GM10266 (cell line): ENCODE measurements at regions not wholly inside any gene's neighbourhood (a gene's known extent, or its start where the extent isn't known, plus 50 kb on each side); places are given as distances from the start of the nearest gene placed in this dataset.

Source experiments
- DNase-seq: peaks from one replicate; pipeline ENCODE4 v3.0.0; 2012; ENCODE audit errors: extremely low spot score
- TF ChIP-seq, protein P1 (sequence below): IDR thresholded peaks from 2 replicates; pipeline ENCODE4 v1.5.1; 2012; ENCODE audit warnings: mild to moderate bottlenecking, low read depth; ENCODE audit not compliant: control insufficient read depth, insufficient read depth; ENCODE audit errors: missing control alignments

- TF ChIP-seq, protein P1, sequence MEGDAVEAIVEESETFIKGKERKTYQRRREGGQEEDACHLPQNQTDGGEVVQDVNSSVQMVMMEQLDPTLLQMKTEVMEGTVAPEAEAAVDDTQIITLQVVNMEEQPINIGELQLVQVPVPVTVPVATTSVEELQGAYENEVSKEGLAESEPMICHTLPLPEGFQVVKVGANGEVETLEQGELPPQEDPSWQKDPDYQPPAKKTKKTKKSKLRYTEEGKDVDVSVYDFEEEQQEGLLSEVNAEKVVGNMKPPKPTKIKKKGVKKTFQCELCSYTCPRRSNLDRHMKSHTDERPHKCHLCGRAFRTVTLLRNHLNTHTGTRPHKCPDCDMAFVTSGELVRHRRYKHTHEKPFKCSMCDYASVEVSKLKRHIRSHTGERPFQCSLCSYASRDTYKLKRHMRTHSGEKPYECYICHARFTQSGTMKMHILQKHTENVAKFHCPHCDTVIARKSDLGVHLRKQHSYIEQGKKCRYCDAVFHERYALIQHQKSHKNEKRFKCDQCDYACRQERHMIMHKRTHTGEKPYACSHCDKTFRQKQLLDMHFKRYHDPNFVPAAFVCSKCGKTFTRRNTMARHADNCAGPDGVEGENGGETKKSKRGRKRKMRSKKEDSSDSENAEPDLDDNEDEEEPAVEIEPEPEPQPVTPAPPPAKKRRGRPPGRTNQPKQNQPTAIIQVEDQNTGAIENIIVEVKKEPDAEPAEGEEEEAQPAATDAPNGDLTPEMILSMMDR, result no peak
- DNase-seq, result no peak
Observed at GRCh38 chr4:63589796-63590195, 819.5 kb downstream of the TECRL start.

DNA sequence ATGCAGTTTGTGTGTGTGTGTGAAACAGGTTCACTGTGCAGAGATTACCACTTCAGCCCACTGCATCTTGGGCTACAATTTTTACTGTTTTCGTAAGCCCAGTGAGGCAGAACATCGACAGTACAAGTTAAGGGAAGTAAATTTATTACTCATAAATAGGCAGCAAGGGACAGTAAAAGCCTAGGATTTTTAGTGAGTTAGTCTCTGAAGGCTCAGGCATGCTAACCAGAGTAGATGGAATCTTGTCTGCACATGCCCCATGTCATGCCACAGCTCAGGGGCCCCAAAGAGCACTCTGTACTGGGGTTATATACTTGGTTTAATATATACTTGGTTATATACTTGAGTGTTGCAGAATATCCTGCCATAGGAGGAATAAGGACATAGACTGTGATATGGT lies 825.7 kb downstream of the TECRL start:
- no peak for DNase-seq
- TF ChIP-seq, protein P1, result no peak

DNA sequence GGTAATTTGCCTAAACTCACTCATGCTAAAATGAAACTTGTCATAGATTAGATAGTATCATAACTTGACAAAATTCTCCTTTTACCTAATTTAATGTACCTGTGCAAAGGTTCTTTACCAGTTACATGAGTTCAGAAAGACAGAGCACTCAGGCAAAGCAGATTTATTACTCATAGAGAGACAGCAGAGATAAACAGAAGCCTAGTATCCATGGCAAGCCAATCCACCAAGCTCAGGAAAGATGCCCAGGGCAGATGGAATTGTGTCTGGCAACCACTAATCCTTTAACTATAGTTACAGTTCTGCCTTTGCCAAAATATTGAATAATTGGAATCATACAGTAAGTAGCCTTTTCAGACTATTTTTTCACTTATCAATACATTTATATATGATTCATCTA lies 826.2 kb downstream of the TECRL start:
- TF ChIP-seq, protein P1, result no peak
- no peak for DNase-seq

DNA sequence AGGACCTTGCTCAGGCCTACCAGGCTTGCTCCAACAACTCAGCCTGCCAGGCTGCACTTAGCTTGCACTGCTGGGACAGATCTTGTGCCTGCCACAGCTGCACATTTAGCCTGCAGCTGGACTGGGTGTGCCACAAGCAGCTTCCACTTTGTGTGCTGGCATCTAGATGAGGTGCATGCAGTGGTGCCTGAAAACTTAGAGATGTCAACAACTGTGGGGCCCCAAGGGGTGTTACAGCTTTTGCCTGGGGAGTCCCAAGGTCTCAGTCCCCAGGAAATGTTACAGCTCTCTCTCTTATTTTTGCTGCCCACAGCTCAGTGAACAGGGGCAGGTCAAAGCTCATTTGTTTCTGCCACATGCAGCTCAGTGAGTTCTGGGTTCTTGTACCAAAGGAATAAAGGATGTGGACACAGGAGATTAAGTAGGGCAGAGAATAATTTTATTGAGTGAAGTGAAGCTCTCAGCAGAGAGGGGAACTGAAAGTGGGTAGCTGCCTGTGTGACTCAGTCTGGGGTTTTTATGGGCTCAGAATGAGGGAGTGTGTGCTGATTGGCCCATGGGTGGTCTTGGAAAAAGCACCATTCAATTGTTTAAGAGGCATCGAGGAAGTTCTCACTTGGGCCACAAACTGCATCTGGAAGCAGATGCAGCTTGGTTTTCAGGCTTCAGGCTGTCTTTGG lies 828.3 kb downstream of the TECRL start:
- no peak for DNase-seq
- TF ChIP-seq, protein P1, result no peak

GRCh38 chr4:63578383-63578782 lies 830.9 kb downstream of the TECRL start:
- no peak for DNase-seq
- TF ChIP-seq, protein P1, result no peak

DNA sequence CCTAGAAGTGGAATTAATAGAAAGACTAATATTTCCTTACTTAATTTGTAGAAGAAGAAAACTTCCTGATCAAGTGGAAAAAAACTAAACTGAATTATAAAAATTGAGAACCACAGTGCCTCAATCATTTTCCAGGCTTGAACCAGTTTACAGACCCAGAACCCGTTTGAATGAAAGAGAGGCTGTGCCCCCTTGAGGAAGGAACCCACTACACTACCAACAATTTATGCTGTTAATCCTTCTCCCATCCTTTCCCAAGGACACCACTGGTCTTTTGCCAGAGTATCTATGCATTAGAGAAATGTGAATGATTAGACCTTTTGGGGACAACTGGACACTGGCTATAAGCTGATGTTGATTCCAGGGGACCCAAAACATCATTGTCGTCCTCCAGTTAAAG lies 842.6 kb downstream of the TECRL start:
- TF ChIP-seq, protein P1, result no peak
- no peak for DNase-seq

- TF ChIP-seq, protein P1, result peak; percentile 30
- no peak for DNase-seq
Observed at GRCh38 chr4:63563288-63564014, 845.8 kb downstream of the TECRL start.
